Dedifferentiated amniotic fluid mesenchymal stem cell (primary cell): ENCODE measurements at regions not wholly inside any gene's neighbourhood (a gene's known extent, or its start where the extent isn't known, plus 50 kb on each side); places are given as distances from the start of the nearest gene placed in this dataset.
"Not testable (repeated sequence)": the region's sequence is repeated elsewhere in the genome, so short reads cannot be mapped to it uniquely, and the experiment has no call there.

Source experiments
- DNase-seq: peaks from one replicate; pipeline ENCODE4 v3.0.0-alpha.2; 2016; ENCODE audit errors: extremely low spot score

- not testable (repeated sequence) for DNase-seq
Observed at GRCh38 chr1:106389160-106389559, 667.3 kb upstream of the PRMT6 start.

GRCh38 chr1:106393046-106393445 is 663.4 kb upstream of the PRMT6 start:
- DNase-seq: no peak

GRCh38 chr1:106396020-106396419 is 660.5 kb upstream of the PRMT6 start:
- DNase-seq: no peak

GRCh38 chr1:106398391-106398790 is 658.1 kb upstream of the PRMT6 start:
- DNase-seq: no peak

- no peak for DNase-seq
Observed at GRCh38 chr1:106406114-106406513, 650.4 kb upstream of the PRMT6 start.

DNA sequence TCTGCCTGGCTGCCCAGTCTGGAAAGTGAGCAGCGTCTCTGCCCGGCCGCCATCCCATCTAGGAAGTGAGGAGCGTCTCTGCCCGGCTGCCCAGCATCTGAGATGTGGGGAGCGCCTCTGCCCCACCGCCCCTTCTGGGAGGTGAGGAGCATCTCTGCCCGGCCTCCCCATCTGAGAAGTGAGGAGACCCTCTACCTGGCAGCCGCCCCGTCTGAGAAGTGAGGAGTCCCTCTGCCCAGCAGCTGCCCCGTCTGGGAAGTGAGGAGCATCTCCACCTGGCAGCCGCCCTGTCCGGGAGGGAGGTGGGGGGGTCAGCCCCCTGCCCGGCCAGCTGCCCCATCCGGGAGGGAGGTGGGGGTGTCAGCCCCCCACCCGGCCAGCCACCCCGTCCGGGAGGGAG is 644.2 kb upstream of the PRMT6 start:
- DNase-seq: not testable (repeated sequence)

- no peak for DNase-seq
Observed at GRCh38 chr1:106435269-106435668, 621.2 kb upstream of the PRMT6 start.

GRCh38 chr1:106439475-106439874 is 617.0 kb upstream of the PRMT6 start:
- no peak for DNase-seq

DNA sequence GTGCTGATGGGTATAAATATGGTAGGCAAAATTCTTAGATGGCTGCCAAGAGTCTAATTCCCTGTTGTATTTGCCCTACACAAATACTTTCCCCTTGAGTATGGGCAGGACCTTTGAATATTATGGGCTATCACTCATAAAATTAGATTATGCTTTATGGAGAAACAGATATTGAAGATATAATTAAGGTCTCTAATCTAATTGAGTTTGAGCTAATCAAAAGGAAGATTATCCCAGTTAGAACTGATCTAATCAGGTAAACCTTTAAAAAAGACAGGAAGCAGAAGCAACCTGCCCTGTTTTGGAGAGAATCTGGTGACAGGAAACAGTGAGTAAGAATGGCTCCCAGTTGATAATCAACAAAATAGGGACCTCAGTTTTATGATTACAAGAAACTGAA is 609.0 kb upstream of the PRMT6 start:
- no peak for DNase-seq

GRCh38 chr1:106456832-106457231 is 599.6 kb upstream of the PRMT6 start:
- DNase-seq: no peak

DNA sequence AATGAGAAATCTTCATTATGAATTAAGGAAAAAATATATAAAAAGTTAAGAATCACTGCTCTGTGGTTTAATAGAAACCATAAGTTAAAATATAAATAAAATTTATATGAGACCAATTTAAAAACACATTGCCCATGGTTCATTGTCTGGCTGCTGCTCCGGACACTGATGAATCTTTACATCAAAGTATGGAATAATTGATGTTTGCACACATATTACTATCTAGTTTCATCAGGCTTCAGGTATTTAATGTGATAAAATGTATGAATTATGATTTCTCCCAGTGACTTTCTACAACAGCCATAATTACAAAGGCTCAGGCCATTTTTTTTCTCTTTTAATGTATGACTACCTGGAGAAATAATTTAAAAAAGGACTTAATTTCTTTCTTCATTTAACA is 599.1 kb upstream of the PRMT6 start:
- no peak for DNase-seq

DNA sequence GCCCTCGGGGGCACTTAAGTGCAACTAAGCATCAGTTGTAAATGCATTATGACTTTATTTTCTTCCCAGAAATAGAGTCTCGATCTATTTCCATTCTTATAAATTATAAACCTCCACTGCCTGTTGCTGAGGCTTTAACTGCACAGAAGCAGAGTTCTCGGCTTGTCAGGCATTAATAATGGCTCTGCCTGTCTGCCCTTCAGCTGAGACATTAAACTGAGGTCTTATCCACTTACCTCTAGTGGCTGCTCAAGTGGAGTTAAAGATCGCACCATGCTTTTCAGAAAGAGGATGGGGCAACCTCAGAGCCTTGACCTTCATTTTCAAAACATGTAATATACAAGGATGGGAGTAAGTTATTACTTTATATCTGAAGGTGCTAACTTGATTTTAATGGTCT is 597.6 kb upstream of the PRMT6 start:
- DNase-seq: no peak

DNA sequence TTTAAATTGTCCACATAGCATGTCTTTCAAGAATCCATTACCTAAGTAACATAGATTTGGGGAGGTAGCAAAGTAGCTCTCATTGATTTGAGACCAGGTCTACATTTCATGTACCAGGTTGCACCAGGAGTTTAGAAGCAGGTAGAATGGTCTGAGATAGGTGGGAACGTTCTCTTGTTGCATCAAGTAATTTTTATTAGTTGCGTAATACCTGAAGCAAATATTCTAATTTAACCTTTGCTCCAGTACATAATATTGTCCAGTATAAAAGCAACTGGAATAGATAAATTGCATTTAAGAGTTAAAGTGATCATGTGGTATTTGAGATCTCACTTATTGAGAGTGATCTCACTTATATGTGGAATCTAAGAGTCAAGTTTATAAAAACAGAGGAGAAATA is 597.1 kb upstream of the PRMT6 start:
- no peak for DNase-seq

DNA sequence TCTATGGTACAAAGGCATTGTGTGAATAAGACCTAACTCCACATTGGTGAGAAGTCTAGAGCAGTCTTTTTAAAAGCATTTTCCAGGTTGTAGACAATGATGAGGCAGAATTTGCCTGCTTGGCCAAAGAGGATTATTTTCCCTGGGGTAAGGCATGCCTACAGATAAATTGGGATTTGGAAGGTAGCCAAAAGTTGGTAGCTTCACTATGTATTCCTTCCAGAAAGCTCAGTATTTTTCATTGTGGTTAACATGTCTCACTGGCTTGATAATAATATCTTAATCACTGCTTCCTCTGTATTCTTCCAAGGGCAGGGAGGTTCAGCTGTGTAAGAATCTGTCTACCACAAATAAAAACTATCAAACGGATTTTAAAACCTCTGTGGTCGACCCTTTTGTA is 590.8 kb upstream of the PRMT6 start:
- DNase-seq: no peak

- no peak for DNase-seq
Observed at GRCh38 chr1:106480629-106481028, 575.8 kb upstream of the PRMT6 start.

DNA sequence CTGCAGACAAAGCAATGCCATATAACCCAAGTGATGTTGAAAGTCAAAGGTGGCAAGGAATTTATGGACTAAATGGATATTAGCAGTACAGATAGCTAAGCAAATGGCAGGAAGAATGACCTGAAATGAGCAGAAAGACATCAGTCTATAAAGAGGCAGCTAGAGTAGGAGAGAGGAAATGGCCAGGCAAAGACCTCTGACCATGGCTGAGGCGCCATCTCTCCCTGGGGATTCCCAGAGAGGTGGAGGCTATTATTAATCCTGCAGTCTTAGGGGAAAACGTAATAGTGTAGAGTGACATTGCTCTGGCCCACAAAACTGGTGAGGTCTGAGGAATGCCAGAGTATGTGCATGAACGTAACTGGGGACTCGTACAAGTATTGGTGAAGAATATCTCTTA is 563.6 kb upstream of the PRMT6 start:
- no peak for DNase-seq

DNA sequence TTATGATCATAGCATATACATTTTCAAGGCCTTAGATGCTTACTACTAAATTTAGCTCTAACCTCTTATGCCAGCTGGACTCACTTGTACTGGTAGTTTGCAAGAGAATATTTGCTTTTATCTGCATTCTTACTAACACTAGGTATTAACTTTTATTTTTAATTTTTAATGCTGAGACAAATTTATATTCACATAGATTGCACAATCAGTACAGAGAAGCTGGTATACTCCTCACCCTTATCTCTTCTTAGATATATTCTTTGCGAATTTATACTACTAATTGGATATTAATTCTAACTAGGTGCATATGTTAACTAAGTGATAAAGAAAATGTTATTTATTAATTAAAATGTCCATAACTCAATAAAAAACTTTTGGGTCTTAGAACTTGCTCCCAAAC is 561.8 kb upstream of the PRMT6 start:
- DNase-seq: no peak

DNA sequence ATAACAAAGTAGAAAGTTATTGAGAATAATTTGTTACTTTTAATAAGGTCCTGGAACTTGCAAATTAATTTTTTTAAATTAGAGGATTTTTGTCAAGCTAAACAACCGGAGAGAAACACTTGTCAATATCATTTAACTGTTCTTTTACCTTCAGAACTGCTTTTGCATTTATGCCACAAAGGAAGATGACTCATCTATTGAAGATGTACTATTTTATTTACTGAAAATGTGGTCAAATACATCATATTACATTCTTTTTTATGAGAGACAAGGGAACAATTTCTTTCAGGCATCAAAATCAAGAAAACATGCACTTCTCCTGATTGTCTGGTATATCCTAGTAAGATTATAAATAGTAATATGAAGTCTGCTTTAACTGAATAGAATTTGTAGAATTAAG is 558.2 kb upstream of the PRMT6 start:
- DNase-seq: no peak

- no peak for DNase-seq
Observed at GRCh38 chr1:106502659-106503058, 553.8 kb upstream of the PRMT6 start.

DNA sequence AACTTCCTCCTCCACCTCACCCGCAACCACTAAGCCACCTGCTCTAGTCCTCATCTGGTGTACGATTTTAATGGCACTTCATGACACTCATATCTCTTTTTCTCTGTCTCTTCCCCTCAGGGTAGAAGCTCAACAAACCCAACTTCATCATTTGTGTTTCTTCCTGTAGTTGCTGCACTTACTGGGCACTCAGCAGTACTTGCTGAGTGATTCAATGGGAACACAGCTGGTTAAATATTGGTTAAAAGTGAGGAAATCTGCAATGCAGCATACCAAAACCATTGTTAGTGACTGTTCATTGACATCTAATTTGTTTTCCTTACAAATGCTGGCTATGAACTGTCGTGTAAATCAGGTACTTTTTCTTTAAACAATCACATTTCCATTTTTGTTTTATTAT is 541.1 kb upstream of the PRMT6 start:
- no peak for DNase-seq

DNA sequence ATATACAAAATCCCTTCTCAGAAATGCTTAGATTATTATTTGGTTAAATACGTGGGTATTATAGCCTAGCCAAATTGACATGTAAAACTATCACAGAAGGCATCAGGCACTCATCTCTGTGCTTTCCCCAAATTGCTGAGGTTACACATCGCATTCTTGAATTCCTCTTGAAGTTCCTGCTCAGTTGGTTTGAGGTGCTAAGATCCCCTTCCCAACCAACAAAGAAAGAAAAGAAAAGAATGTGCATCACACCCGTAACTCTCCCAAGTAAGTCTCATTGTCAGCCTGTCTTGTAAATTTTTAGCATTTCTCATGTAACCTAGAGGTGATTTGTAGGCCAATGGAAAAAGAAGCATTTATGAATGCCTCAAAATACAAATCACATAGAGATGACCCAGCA is 539.2 kb upstream of the PRMT6 start:
- no peak for DNase-seq

DNA sequence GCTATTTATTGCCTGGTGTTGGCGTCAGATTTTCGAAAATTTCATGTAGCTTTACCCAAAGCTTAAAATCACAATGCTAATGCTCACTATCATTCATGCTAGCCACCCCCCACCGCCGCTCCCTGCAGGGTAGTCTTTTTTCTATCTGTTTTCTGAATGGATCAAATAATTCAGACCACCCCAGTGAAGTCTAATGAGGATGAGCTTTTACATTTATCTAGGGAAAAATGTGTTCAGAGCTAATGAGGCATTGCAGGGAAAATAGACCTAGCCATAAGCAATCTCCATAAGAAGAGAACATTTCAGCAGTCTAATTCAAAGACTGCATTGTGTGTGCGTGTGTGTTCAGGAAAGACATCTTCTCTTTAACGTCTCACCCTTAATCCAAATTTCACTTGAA is 533.0 kb upstream of the PRMT6 start:
- DNase-seq: no peak

- no peak for DNase-seq
Observed at GRCh38 chr1:106524631-106525030, 531.8 kb upstream of the PRMT6 start.

DNA sequence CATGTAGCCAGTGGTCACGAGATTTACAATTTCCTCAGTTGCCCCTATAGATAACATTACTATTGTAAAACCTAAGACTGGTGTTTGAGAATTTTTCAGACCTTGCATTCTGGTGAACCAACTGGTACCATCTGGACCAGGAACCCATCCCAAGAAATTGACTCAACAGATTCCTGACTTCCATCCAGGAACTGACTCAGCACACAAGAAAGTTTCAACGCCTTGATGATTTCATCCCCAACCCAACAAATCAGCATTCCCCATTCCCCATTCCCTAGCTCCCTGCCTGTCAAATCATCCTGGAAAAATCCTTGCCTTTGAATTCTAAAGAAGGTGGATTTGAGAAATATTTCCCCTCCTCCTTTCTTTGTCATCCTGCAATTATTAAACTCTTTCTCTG is 529.8 kb upstream of the PRMT6 start:
- peak; percentile 81 for DNase-seq

- DNase-seq: no peak
Observed at GRCh38 chr1:106534612-106535011, 521.9 kb upstream of the PRMT6 start.
